ENCODE measurements at regions not wholly inside any gene's neighbourhood (a gene's known extent, or its start where the extent isn't known, plus 50 kb on each side); places are given as distances from the start of the nearest gene placed in this dataset.

- no peak for DNase-seq (ENCODE audit: low read depth, low spot score)
- no peaks in the 10 kb centered on the region for H3K27me3 ChIP-seq (ENCODE audit: control insufficient read depth in 2 of 2, insufficient read depth in 2 of 2, low read length in 2 of 2)
- intact Hi-C loops (cut with micrococcal nuclease) (no loop called here), dilution Hi-C loops (cut with MboI; ENCODE audit: extremely low pct_ligation_motif_present, low sequenced_read_pairs) (no loop called here)
- no peaks in the 10 kb centered on the region for H3K79me2 ChIP-seq (ENCODE audit: control insufficient read depth, insufficient read depth, low read length)
- no peaks in the 10 kb centered on the region for H4K20me1 ChIP-seq (replicated peaks; ENCODE audit: control insufficient read depth, extremely low read depth, insufficient read depth, low read length)
- TF ChIP-seq POLR2A (IDR thresholded peaks at IDR 0.05; ENCODE audit: low read depth, low read length) (no peak), MYC (IDR thresholded peaks at IDR 0.05; ENCODE audit: low read depth, low read length) (no peak), MAX (IDR thresholded peaks at IDR 0.05; ENCODE audit: insufficient read depth, insufficient read length) (no peak), FOS (IDR thresholded peaks at IDR 0.05; ENCODE audit: borderline replicate concordance, insufficient read depth, low read length) (no peak)
- CTCF ChIA-PET, result interaction anchor here (1.2 kb wide), 2 partner anchors 68 to 383 kb away, joined by 3 to 4 read pairs; no protein-coding TSS in a partner anchor
- peaks cover 0 to 7% of the 10 kb centered on the region in 2 experiments for H3K36me3 ChIP-seq (ENCODE audit: control insufficient read depth in 2 of 2, extremely low read depth in 1 of 2, insufficient read depth in 2 of 2, low read length in 2 of 2)
- POLR2A ChIA-PET, result no interaction called here
- H3K4me3 ChIP-seq (replicated peaks in 1 of 3; ENCODE audit: insufficient read depth in 1 of 3, low read depth in 1 of 3, low read length in 3 of 3), result no peak overlapping the region
- H3K4me1 ChIP-seq (ENCODE audit: control insufficient read depth, extremely low read depth, insufficient read depth, low read length), result no peaks in the 10 kb centered on the region
- no peaks in the 10 kb centered on the region for H3K9me3 ChIP-seq (replicated peaks; ENCODE audit: control insufficient read depth, insufficient read depth, low read length)
- FAIRE-seq, result no peak
- no peak overlapping the region for H3K4me2 ChIP-seq (ENCODE audit: insufficient read depth, low read length)
- BruUV-seq (replicated peaks), result no TSS peak
- no peaks in the 10 kb centered on the region for H3K9me1 ChIP-seq (replicated peaks; ENCODE audit: control insufficient read depth, extremely low read depth, insufficient read depth, low read length)
- no peak overlapping the region for H3K9ac ChIP-seq (replicated peaks; ENCODE audit: extremely low read depth, insufficient read depth, low read length)
- no peak overlapping the region for H2AFZ ChIP-seq (ENCODE audit: low read depth, low read length)
- H3K27ac ChIP-seq (ENCODE audit: insufficient read depth, low read depth, low read length), result no peak overlapping the region
Measured at GRCh38 chr7:22944022-22944421, 69.9 kb downstream of the HYCC1 start.

GRCh38 chr7:22942191-22942590 lies 71.7 kb downstream of the HYCC1 start:
- DNase-seq (ENCODE audit: low read depth, low spot score), result no peak
- Histone ChIP-seq H3K9me3 (replicated peaks; ENCODE audit: control insufficient read depth, insufficient read depth, low read length) (no peaks in the 10 kb centered on the region), H3K36me3 (ENCODE audit: control insufficient read depth in 2 of 2, extremely low read depth in 1 of 2, insufficient read depth in 2 of 2, low read length in 2 of 2) (peaks cover 0 to 7% of the 10 kb centered on the region in 2 experiments), H3K79me2 (ENCODE audit: control insufficient read depth, insufficient read depth, low read length) (no peaks in the 10 kb centered on the region), H3K27ac (ENCODE audit: insufficient read depth, low read depth, low read length) (no peak overlapping the region), H2AFZ (ENCODE audit: low read depth, low read length) (no peak overlapping the region), H3K9ac (replicated peaks; ENCODE audit: extremely low read depth, insufficient read depth, low read length) (no peak overlapping the region), H3K4me3 (replicated peaks in 1 of 3; ENCODE audit: insufficient read depth in 1 of 3, low read depth in 1 of 3, low read length in 3 of 3) (no peak overlapping the region), H3K4me1 (ENCODE audit: control insufficient read depth, extremely low read depth, insufficient read depth, low read length) (no peaks in the 10 kb centered on the region), H3K4me2 (ENCODE audit: insufficient read depth, low read length) (no peak overlapping the region), H3K27me3 (ENCODE audit: control insufficient read depth in 2 of 2, insufficient read depth in 2 of 2, low read length in 2 of 2) (no peaks in the 10 kb centered on the region), H3K9me1 (replicated peaks; ENCODE audit: control insufficient read depth, extremely low read depth, insufficient read depth, low read length) (no peaks in the 10 kb centered on the region), H4K20me1 (replicated peaks; ENCODE audit: control insufficient read depth, extremely low read depth, insufficient read depth, low read length) (no peaks in the 10 kb centered on the region)
- no peak for TF ChIP-seq POLR2A (IDR thresholded peaks at IDR 0.05; ENCODE audit: low read depth, low read length)
- no peak for TF ChIP-seq MAX (IDR thresholded peaks at IDR 0.05; ENCODE audit: insufficient read depth, insufficient read length)
- TF ChIP-seq POLR2AphosphoS5 (IDR thresholded peaks at IDR 0.05; ENCODE audit: insufficient read depth, low read depth, low read length), result no peak
- no peak for TF ChIP-seq EZH2 (IDR thresholded peaks at IDR 0.05; ENCODE audit: borderline replicate concordance, low read depth, low read length, severe bottlenecking)
- ChIA-PET CTCF (no interaction called here), POLR2A (no interaction called here)
- dilution Hi-C loops (cut with MboI; ENCODE audit: extremely low pct_ligation_motif_present, low sequenced_read_pairs), result no loop called here
- intact Hi-C loops (cut with micrococcal nuclease), result no loop called here
- FAIRE-seq, result no peak
- no TSS peak for BruUV-seq (replicated peaks)
